ENCODE measurements at regions not wholly inside any gene's neighbourhood (a gene's known extent, or its start where the extent isn't known, plus 50 kb on each side); places are given as distances from the start of the nearest gene placed in this dataset.
"Not testable (repeated sequence)": the region's sequence is repeated elsewhere in the genome, so short reads cannot be mapped to it uniquely, and the experiment has no call there.

GRCh38 chr12:40444174-40444573, 219.4 kb downstream of the LRRK2 start:
- no peaks in the 10 kb centered on the region for H3K9me3 ChIP-seq
- intact Hi-C loops (cut with DNase I), result no loop called here
- 78 to 84% methylated on average over 5 of the region's 5 CpGs for WGBS, 2 donors
- H3K27ac ChIP-seq, result no peak overlapping the region
- no peak for TF ChIP-seq POLR2A (IDR thresholded peaks at IDR 0.05)
- no peaks in the 10 kb centered on the region for H3K36me3 ChIP-seq (replicated peaks in 1 of 2; ENCODE audit: insufficient read depth in 1 of 2, low read depth in 2 of 2)
- H3K4me3 ChIP-seq, result no peak overlapping the region
- DNase-seq (no peak), ATAC-seq (no peak)
- H3K4me1 ChIP-seq, result peaks cover 4% of the 10 kb centered on the region
- H3K27me3 ChIP-seq, result no peaks in the 10 kb centered on the region

DNA sequence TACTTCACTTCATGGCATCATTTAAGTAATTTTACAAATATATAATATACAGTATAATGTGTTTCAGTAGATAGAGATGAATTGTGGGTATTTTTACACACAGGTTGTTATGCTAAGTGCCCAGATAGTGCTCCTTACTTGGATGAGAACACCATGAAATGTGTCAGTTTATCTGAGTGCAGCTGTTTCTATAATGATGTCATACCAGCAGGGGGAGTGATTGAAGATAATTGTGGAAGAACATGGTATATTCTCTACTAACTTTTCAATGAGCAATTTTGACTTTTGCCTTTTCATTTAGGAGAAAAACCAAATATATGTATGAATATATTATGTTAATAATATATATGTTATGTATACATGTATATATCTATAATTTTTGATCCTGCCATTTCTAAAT, 221.6 kb downstream of the LRRK2 start:
- no peak for ATAC-seq
- no peak for DNase-seq

DNA sequence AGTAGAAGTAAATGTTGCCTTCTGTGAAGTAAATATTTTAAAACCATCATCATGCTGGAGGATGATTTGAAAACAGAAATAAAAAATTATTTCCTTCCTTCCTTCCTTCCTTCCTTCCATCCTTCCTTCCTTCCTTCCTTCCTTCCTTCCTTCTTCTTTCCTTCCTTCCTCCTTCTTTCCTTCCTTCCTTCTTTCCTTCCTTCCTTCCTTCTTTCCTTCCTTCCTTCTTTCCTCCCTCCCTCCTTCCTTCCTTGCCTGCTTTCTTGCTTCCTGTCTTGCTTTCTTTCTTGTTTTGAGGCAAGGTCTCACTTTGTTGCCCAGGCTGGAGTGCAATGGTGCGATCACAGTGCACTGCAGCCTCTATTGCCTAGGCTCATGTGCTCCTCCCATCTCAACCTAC, 223.7 kb downstream of the LRRK2 start:
- H3K27me3 ChIP-seq; intact Hi-C loops (cut with DNase I); H3K27ac ChIP-seq; DNase-seq; H3K4me1 ChIP-seq; H3K4me3 ChIP-seq; ATAC-seq; H3K36me3 ChIP-seq (replicated peaks in 1 of 2; ENCODE audit: insufficient read depth in 1 of 2, low read depth in 2 of 2); H3K9me3 ChIP-seq: not testable (repeated sequence)
- 100% methylated on average over 1 of the region's 1 CpG for WGBS, 2 donors

More for the DNA sequence above, 221.6 kb downstream of the LRRK2 start:
- intact Hi-C loops (cut with DNase I), result no loop called here
- no peaks in the 10 kb centered on the region for H3K36me3 ChIP-seq (replicated peaks in 1 of 2; ENCODE audit: insufficient read depth in 1 of 2, low read depth in 2 of 2)
- H3K9me3 ChIP-seq, result no peaks in the 10 kb centered on the region
- no peak overlapping the region for H3K4me3 ChIP-seq
- no peaks in the 10 kb centered on the region for H3K27me3 ChIP-seq
- peaks cover 4% of the 10 kb centered on the region for H3K4me1 ChIP-seq
- H3K27ac ChIP-seq, result no peak overlapping the region
- TF ChIP-seq, protein P1, sequence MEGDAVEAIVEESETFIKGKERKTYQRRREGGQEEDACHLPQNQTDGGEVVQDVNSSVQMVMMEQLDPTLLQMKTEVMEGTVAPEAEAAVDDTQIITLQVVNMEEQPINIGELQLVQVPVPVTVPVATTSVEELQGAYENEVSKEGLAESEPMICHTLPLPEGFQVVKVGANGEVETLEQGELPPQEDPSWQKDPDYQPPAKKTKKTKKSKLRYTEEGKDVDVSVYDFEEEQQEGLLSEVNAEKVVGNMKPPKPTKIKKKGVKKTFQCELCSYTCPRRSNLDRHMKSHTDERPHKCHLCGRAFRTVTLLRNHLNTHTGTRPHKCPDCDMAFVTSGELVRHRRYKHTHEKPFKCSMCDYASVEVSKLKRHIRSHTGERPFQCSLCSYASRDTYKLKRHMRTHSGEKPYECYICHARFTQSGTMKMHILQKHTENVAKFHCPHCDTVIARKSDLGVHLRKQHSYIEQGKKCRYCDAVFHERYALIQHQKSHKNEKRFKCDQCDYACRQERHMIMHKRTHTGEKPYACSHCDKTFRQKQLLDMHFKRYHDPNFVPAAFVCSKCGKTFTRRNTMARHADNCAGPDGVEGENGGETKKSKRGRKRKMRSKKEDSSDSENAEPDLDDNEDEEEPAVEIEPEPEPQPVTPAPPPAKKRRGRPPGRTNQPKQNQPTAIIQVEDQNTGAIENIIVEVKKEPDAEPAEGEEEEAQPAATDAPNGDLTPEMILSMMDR (IDR thresholded peaks at IDR 0.05), result peak in 2 of 7 experiments; percentile 17 to 27
- TF ChIP-seq POLR2A (IDR thresholded peaks at IDR 0.05), result no peak

DNA sequence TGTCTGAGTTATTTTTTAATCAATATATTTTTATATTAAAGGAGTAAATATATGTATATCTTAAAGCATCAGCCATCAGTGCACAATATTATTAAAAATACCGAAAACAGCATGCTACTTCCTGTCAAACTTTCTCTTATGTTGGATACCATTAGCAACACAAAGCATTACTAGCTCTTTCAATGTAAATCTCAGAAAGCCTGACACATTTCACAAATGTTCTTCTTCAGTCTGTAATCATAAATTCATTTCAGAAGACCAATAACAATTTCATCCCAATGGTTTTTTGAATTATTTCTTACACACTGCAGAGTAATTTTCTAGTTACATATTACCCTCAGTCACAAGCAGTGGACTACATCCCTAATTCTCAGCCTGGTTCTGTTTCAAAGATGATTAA, 226.9 kb downstream of the LRRK2 start:
- H3K27ac ChIP-seq, result no peak overlapping the region
- H3K9me3 ChIP-seq, result no peaks in the 10 kb centered on the region
- 77 to 93% methylated on average over 1 of the region's 1 CpG for WGBS, 2 donors
- ATAC-seq (no peak), DNase-seq (no peak)
- no peaks in the 10 kb centered on the region for H3K4me1 ChIP-seq
- intact Hi-C loops (cut with DNase I), result no loop called here
- TF ChIP-seq, protein P1 (IDR thresholded peaks at IDR 0.05), result no peak
- no peak for TF ChIP-seq POLR2A (IDR thresholded peaks at IDR 0.05)
- no peak overlapping the region for H3K4me3 ChIP-seq
- H3K36me3 ChIP-seq (replicated peaks in 1 of 2; ENCODE audit: insufficient read depth in 1 of 2, low read depth in 2 of 2), result no peaks in the 10 kb centered on the region
- H3K27me3 ChIP-seq, result no peaks in the 10 kb centered on the region

DNA sequence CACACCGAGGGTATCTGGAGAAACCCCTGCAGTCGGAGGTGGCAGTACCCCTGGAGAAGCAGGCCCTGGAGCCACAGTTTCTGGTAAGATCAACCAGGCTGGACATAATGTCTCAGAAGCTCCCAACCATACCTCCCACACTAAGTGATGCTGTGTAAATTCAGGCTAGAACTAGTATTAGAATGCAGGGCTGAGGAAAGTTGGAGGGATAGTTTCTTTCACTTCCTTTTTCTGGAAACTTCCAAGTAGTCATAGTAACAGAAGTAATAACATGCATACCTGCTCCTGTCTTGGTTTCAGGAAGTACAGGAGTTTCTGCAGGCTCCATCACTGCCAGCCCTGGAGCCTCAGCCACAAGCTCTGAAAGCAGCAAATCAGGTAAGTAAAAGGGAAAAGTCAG, 228.1 kb upstream of the CNTN1 start:
- H3K27me3 ChIP-seq, result no peaks in the 10 kb centered on the region
- no peak for DNase-seq
- intact Hi-C loops (cut with DNase I), result no loop called here

DNA sequence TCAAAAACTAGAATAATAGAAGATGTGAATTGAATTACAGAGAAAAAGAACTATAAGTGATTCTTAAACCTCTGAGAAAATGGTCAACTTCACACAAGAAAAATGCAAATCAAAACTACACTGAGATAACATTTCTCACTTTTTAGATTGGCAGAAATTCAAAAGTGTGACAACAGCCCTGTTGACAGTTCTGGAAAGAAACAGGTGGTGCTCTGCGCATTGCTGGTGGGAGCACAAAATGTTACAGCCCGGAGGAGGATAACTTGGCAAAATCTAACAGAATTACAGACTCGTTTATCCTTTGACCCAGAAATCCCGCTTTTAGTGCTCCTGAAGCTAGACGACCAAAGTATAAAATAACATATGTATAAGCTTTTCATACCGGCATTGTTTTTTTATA, 222.5 kb upstream of the CNTN1 start:
- intact Hi-C loops (cut with DNase I), result no loop called here
- TF ChIP-seq, protein P1 (IDR thresholded peaks at IDR 0.05), result no peak
- TF ChIP-seq POLR2A (IDR thresholded peaks at IDR 0.05), result no peak
- no peaks in the 10 kb centered on the region for H3K27me3 ChIP-seq
- H3K27ac ChIP-seq, result no peak overlapping the region
- H3K9me3 ChIP-seq, result no peaks in the 10 kb centered on the region
- no peak overlapping the region for H3K4me3 ChIP-seq
- ATAC-seq (no peak), DNase-seq (no peak)
- H3K36me3 ChIP-seq (replicated peaks in 1 of 2; ENCODE audit: insufficient read depth in 1 of 2, low read depth in 2 of 2), result no peaks in the 10 kb centered on the region
- H3K4me1 ChIP-seq, result no peaks in the 10 kb centered on the region
- WGBS, 2 donors, result 22 to 24% methylated on average over 6 of the region's 6 CpGs

More for the DNA sequence above, 228.1 kb upstream of the CNTN1 start:
- ATAC-seq, result no peak
- Histone ChIP-seq H3K4me3 (no peak overlapping the region), H3K36me3 (replicated peaks in 1 of 2; ENCODE audit: insufficient read depth in 1 of 2, low read depth in 2 of 2) (no peaks in the 10 kb centered on the region), H3K9me3 (no peaks in the 10 kb centered on the region), H3K4me1 (no peaks in the 10 kb centered on the region), H3K27ac (no peak overlapping the region)
- WGBS, 2 donors, result 66 to 75% methylated on average over 2 of the region's 2 CpGs
- TF ChIP-seq, protein P1 (IDR thresholded peaks at IDR 0.05), result no peak
- TF ChIP-seq POLR2A (IDR thresholded peaks at IDR 0.05), result no peak

Data from body of pancreas (tissue), 4 donors.